ENCODE measurements at regions not wholly inside any gene's neighbourhood (a gene's known extent, or its start where the extent isn't known, plus 50 kb on each side); places are given as distances from the start of the nearest gene placed in this dataset.

- H3K36me3 Mint-ChIP-seq: no peaks in the 10 kb centered on the region
- no peak overlapping the region for H3K27ac Mint-ChIP-seq
- H3K4me1 Mint-ChIP-seq (ENCODE audit: low read depth): no peaks in the 10 kb centered on the region
- H3K27me3 Mint-ChIP-seq: no peaks in the 10 kb centered on the region
- H3K9me3 Mint-ChIP-seq (ENCODE audit: low read depth): no peaks in the 10 kb centered on the region
- no peak overlapping the region for H3K4me3 Mint-ChIP-seq
These were observed 129.0 kb upstream of the MAMLD1 start for GRCh38 chrX:150234126-150234525.

- no peak overlapping the region for H3K4me3 Mint-ChIP-seq
- no peak overlapping the region for H3K27ac Mint-ChIP-seq
- H3K9me3 Mint-ChIP-seq (ENCODE audit: low read depth): no peaks in the 10 kb centered on the region
- H3K36me3 Mint-ChIP-seq: no peaks in the 10 kb centered on the region
- no peaks in the 10 kb centered on the region for H3K27me3 Mint-ChIP-seq
- no peaks in the 10 kb centered on the region for H3K4me1 Mint-ChIP-seq (ENCODE audit: low read depth)
These were observed 126.8 kb upstream of the MAMLD1 start for GRCh38 chrX:150236327-150236726.

GRCh38 chrX:150238632-150239382 is 124.3 kb upstream of the MAMLD1 start:
- Mint-ChIP-seq H3K4me1 (ENCODE audit: low read depth) (no peaks in the 10 kb centered on the region), H3K9me3 (ENCODE audit: low read depth) (no peaks in the 10 kb centered on the region), H3K4me3 (no peak overlapping the region), H3K27ac (no peak overlapping the region), H3K36me3 (no peaks in the 10 kb centered on the region), H3K27me3 (no peaks in the 10 kb centered on the region)

GRCh38 chrX:150239946-150240642 is 123.0 kb upstream of the MAMLD1 start:
- no peak overlapping the region for H3K27ac Mint-ChIP-seq
- H3K4me1 Mint-ChIP-seq (ENCODE audit: low read depth): no peaks in the 10 kb centered on the region
- H3K36me3 Mint-ChIP-seq: no peaks in the 10 kb centered on the region
- no peak overlapping the region for H3K4me3 Mint-ChIP-seq
- no peaks in the 10 kb centered on the region for H3K27me3 Mint-ChIP-seq
- H3K9me3 Mint-ChIP-seq (ENCODE audit: low read depth): no peaks in the 10 kb centered on the region

- no peak overlapping the region for H3K4me3 Mint-ChIP-seq
- H3K36me3 Mint-ChIP-seq: no peaks in the 10 kb centered on the region
- no peak overlapping the region for H3K27ac Mint-ChIP-seq
- no peaks in the 10 kb centered on the region for H3K9me3 Mint-ChIP-seq (ENCODE audit: low read depth)
- no peaks in the 10 kb centered on the region for H3K27me3 Mint-ChIP-seq
- H3K4me1 Mint-ChIP-seq (ENCODE audit: low read depth): no peaks in the 10 kb centered on the region
These were observed 122.5 kb upstream of the MAMLD1 start for GRCh38 chrX:150240643-150240970.

- H3K9me3 Mint-ChIP-seq (ENCODE audit: low read depth): no peaks in the 10 kb centered on the region
- H3K4me3 Mint-ChIP-seq: no peak overlapping the region
- H3K27ac Mint-ChIP-seq: no peak overlapping the region
- no peaks in the 10 kb centered on the region for H3K36me3 Mint-ChIP-seq
- no peaks in the 10 kb centered on the region for H3K27me3 Mint-ChIP-seq
- H3K4me1 Mint-ChIP-seq (ENCODE audit: low read depth): peaks cover 23% of the 10 kb centered on the region
These were observed 109.0 kb upstream of the MAMLD1 start for GRCh38 chrX:150253959-150254620.

GRCh38 chrX:150254909-150255308 is 108.2 kb upstream of the MAMLD1 start:
- Mint-ChIP-seq H3K27ac (no peak overlapping the region), H3K4me3 (no peak overlapping the region)

GRCh38 chrX:150255441-150256296 is 107.4 kb upstream of the MAMLD1 start:
- Mint-ChIP-seq H3K27me3 (no peaks in the 10 kb centered on the region), H3K27ac (no peak overlapping the region), H3K4me1 (ENCODE audit: low read depth) (peaks cover 23% of the 10 kb centered on the region), H3K4me3 (no peak overlapping the region), H3K9me3 (ENCODE audit: low read depth) (no peaks in the 10 kb centered on the region), H3K36me3 (no peaks in the 10 kb centered on the region)

More at GRCh38 chrX:150254909-150255308, 108.2 kb upstream of the MAMLD1 start:
- H3K36me3 Mint-ChIP-seq: no peaks in the 10 kb centered on the region
- H3K9me3 Mint-ChIP-seq (ENCODE audit: low read depth): no peaks in the 10 kb centered on the region
- peaks cover 23% of the 10 kb centered on the region for H3K4me1 Mint-ChIP-seq (ENCODE audit: low read depth)
- H3K27me3 Mint-ChIP-seq: no peaks in the 10 kb centered on the region

GRCh38 chrX:150256297-150256650 is 106.8 kb upstream of the MAMLD1 start:
- Mint-ChIP-seq H3K4me1 (ENCODE audit: low read depth) (peaks cover 23% of the 10 kb centered on the region), H3K27ac (no peak overlapping the region), H3K4me3 (no peak overlapping the region), H3K27me3 (no peaks in the 10 kb centered on the region), H3K36me3 (no peaks in the 10 kb centered on the region), H3K9me3 (ENCODE audit: low read depth) (no peaks in the 10 kb centered on the region)

- Mint-ChIP-seq H3K27ac (no peak overlapping the region), H3K36me3 (no peaks in the 10 kb centered on the region), H3K9me3 (ENCODE audit: low read depth) (no peaks in the 10 kb centered on the region), H3K4me3 (no peak overlapping the region), H3K27me3 (no peaks in the 10 kb centered on the region), H3K4me1 (ENCODE audit: low read depth) (peaks cover 23% of the 10 kb centered on the region)
These were observed 105.6 kb upstream of the MAMLD1 start for GRCh38 chrX:150257353-150258175.

- Mint-ChIP-seq H3K27ac (no peak overlapping the region), H3K27me3 (no peaks in the 10 kb centered on the region), H3K4me3 (no peak overlapping the region), H3K4me1 (ENCODE audit: low read depth) (peaks cover 23% of the 10 kb centered on the region), H3K36me3 (no peaks in the 10 kb centered on the region), H3K9me3 (ENCODE audit: low read depth) (no peaks in the 10 kb centered on the region)
These were observed 105.0 kb upstream of the MAMLD1 start for GRCh38 chrX:150258176-150258425.

GRCh38 chrX:150258463-150259430 is 104.4 kb upstream of the MAMLD1 start:
- Mint-ChIP-seq H3K27me3 (no peaks in the 10 kb centered on the region), H3K36me3 (no peaks in the 10 kb centered on the region), H3K27ac (no peak overlapping the region), H3K9me3 (ENCODE audit: low read depth) (no peaks in the 10 kb centered on the region), H3K4me3 (no peak overlapping the region), H3K4me1 (ENCODE audit: low read depth) (peaks cover 23% of the 10 kb centered on the region)

GRCh38 chrX:150262456-150262855 is 100.7 kb upstream of the MAMLD1 start:
- no peaks in the 10 kb centered on the region for H3K9me3 Mint-ChIP-seq (ENCODE audit: low read depth)
- no peaks in the 10 kb centered on the region for H3K36me3 Mint-ChIP-seq
- no peaks in the 10 kb centered on the region for H3K27me3 Mint-ChIP-seq

More at GRCh38 chrX:150262456-150262855, 100.7 kb upstream of the MAMLD1 start:
- Mint-ChIP-seq H3K4me3 (no peak overlapping the region), H3K4me1 (ENCODE audit: low read depth) (peaks cover 3% of the 10 kb centered on the region), H3K27ac (no peak overlapping the region)

Measured in activated naive CD8-positive, alpha-beta T cell (primary cell).